CD8-positive, alpha-beta memory T cell (primary cell): ENCODE measurements at regions not wholly inside any gene's neighbourhood (a gene's known extent, or its start where the extent isn't known, plus 50 kb on each side); places are given as distances from the start of the nearest gene placed in this dataset.

Experiments
- CTCF ChIA-PET: fragments of 350-600 bp; sonication (Branson Sonifier 250); formaldehyde crosslinking; loops from one replicate; lab custom pipeline; 2021; ENCODE audit warnings: antibody characterized with exemption; lab: Charles Lee
- POLR2A ChIA-PET: fragments of 350-600 bp; sonication (Branson Sonifier 250); formaldehyde crosslinking; loops from one replicate; lab custom pipeline; 2021; ENCODE audit warnings: antibody characterized with exemption; lab: Charles Lee
- DNase-seq, 5 donors: peaks; one replicate each; pipeline versions ENCODE4 v3.0.0 to v3.0.0-alpha.2; 2020 to 2022; ENCODE audit warnings: mixed read lengths in 1 of 5
- H3K27ac ChIP-seq: one replicate; pipeline ENCODE4 v1.7.0; 2013; ENCODE audit warnings: low read depth, mild to moderate bottlenecking, low read length, moderate library complexity
- H3K27me3 ChIP-seq: 2 replicates; pipeline ENCODE4 v1.7.0; 2013; ENCODE audit warnings: low read length, mild to moderate bottlenecking; ENCODE audit not compliant: insufficient read depth, poor library complexity, severe bottlenecking
- H3K36me3 ChIP-seq: 2 replicates; pipeline ENCODE4 v1.7.0; 2013; ENCODE audit warnings: mild to moderate bottlenecking, low read length, moderate library complexity; ENCODE audit not compliant: insufficient read depth
- H3K4me1 ChIP-seq: 2 replicates; pipeline ENCODE4 v1.7.0; 2013; ENCODE audit warnings: mild to moderate bottlenecking, low read length, moderate library complexity; ENCODE audit not compliant: insufficient read depth
- H3K4me3 ChIP-seq: 2 replicates; pipeline ENCODE4 v1.7.0; 2013; ENCODE audit warnings: mild to moderate bottlenecking, low read length
- H3K9me3 ChIP-seq: 2 replicates; pipeline ENCODE4 v1.7.0; 2013; ENCODE audit warnings: mild to moderate bottlenecking, low read length
- H3K27ac Mint-ChIP-seq, 8 donors: one replicate each; pipeline ENCODE4 v1.8.0; 2020 to 2021; ENCODE audit warnings: mixed read lengths in 8 of 8, mild to moderate bottlenecking in 6 of 8, inconsistent platforms in 3 of 8, moderate library complexity in 3 of 8
- H3K27me3 Mint-ChIP-seq, 2 donors: one replicate each; pipeline ENCODE4 v1.8.0; 2020 to 2021; ENCODE audit warnings: mixed read lengths in 2 of 2, mild to moderate bottlenecking in 1 of 2, moderate library complexity in 1 of 2
- H3K36me3 Mint-ChIP-seq, 3 donors: one replicate each; pipeline ENCODE4 v1.8.0; 2020 to 2021; ENCODE audit warnings: mixed read lengths in 3 of 3, inconsistent platforms in 1 of 3, mild to moderate bottlenecking in 1 of 3
- H3K4me1 Mint-ChIP-seq, 3 donors: one replicate each; pipeline ENCODE4 v1.8.0; 2020 to 2021; ENCODE audit warnings: mixed read lengths in 3 of 3, inconsistent platforms in 1 of 3, mild to moderate bottlenecking in 1 of 3
- H3K4me3 Mint-ChIP-seq, 7 donors: one replicate each; pipeline ENCODE4 v1.8.0; 2020 to 2021; ENCODE audit warnings: mixed read lengths in 7 of 7, mild to moderate bottlenecking in 6 of 7, moderate library complexity in 4 of 7, inconsistent platforms in 2 of 7
- H3K9me3 Mint-ChIP-seq, 5 donors: one replicate each; pipeline ENCODE4 v1.8.0; 2020 to 2022; ENCODE audit warnings: mixed read lengths in 5 of 5, mild to moderate bottlenecking in 3 of 5, moderate library complexity in 2 of 5, inconsistent platforms in 1 of 5

DNA sequence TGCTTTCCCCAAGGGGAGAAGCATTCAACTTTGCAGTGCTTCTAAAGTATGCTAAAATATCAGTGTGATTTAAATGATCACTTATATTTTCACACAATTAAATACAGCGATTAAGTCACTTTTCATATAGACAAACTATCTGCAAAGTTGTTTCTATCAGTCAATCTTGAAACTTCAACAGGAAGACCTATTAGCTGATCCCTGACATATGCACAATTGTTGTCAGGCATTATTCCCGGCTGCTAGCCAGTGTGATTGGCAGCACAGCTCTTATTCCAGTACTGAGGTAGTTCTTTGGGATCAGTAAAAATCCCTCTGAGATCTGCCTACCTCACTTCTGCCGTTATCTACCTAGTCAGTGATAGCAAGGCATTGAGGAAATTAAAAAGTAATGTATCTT is 629.5 kb downstream of the NR4A2 start:
- Histone ChIP-seq H3K4me1 (no peaks in the 10 kb centered on the region), H3K27ac (no peak overlapping the region), H3K27me3 (no peaks in the 10 kb centered on the region), H3K4me3 (no peak overlapping the region), H3K36me3 (no peaks in the 10 kb centered on the region), H3K9me3 (no peaks in the 10 kb centered on the region)
- no peaks in the 10 kb centered on the region for H3K9me3 Mint-ChIP-seq
- ChIA-PET CTCF (no interaction called here), POLR2A (no interaction called here)
- H3K27ac Mint-ChIP-seq, result no peak overlapping the region
- H3K4me3 Mint-ChIP-seq, result no peak overlapping the region
- H3K36me3 Mint-ChIP-seq, result no peaks in the 10 kb centered on the region
- no peaks in the 10 kb centered on the region for H3K4me1 Mint-ChIP-seq
- no peak for DNase-seq
- H3K27me3 Mint-ChIP-seq, result no peaks in the 10 kb centered on the region

DNA sequence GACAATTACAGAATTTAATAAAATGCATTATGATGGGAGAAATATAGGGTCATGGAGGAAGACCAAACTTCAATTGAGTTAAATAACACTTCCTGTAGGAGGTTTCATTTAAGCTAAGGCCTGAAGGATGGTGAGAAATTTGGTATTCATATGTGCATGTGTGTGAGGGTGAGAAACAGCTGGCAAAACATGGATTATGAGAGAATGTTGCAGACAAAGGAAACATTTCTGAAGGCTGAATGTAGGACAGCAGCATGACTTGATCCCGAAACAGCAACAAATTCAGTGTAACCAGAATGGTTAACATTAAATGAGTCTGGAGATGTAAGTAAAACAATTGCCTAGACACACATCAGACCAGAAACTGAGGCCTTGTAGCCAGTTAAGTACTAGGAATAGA is 630.8 kb downstream of the NR4A2 start:
- no peak overlapping the region for H3K27ac ChIP-seq
- no peaks in the 10 kb centered on the region for H3K36me3 Mint-ChIP-seq
- H3K27me3 ChIP-seq, result no peaks in the 10 kb centered on the region
- H3K4me3 ChIP-seq, result no peak overlapping the region
- H3K9me3 ChIP-seq, result no peaks in the 10 kb centered on the region
- peaks cover 0 to 5% (median 0%) of the 10 kb centered on the region in 5 donors for H3K9me3 Mint-ChIP-seq
- ChIA-PET POLR2A (no interaction called here), CTCF (no interaction called here)
- DNase-seq, result no peak
- no peak overlapping the region for H3K4me3 Mint-ChIP-seq
- no peaks in the 10 kb centered on the region for H3K4me1 Mint-ChIP-seq
- no peak overlapping the region for H3K27ac Mint-ChIP-seq
- no peaks in the 10 kb centered on the region for H3K36me3 ChIP-seq
- H3K27me3 Mint-ChIP-seq, result no peaks in the 10 kb centered on the region
- no peaks in the 10 kb centered on the region for H3K4me1 ChIP-seq

DNA sequence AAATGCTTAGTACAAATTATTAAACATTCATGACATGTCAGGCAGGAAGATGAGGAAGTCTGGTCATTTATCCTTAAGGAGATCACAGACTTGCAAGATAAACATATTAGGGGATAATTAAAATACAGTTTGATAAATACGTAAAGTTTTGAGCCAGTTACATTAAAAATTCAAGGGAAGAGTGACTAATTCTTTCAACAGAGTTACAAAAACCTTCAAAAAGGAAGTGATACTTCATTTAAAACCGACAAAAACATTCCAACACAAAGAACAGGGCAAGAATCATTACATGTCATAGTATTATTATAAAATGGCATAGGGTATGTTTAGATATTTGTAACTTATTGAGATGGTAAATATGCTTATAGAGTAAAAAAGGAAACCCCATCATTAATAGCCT is 636.0 kb downstream of the NR4A2 start:
- Histone ChIP-seq H3K27ac (no peak overlapping the region), H3K9me3 (no peaks in the 10 kb centered on the region), H3K4me1 (no peaks in the 10 kb centered on the region), H3K27me3 (no peaks in the 10 kb centered on the region), H3K4me3 (no peak overlapping the region), H3K36me3 (no peaks in the 10 kb centered on the region)
- Mint-ChIP-seq H3K27me3 (no peaks in the 10 kb centered on the region), H3K9me3 (peaks cover 0 to 5% (median 0%) of the 10 kb centered on the region in 5 donors), H3K27ac (no peak overlapping the region), H3K4me3 (no peak overlapping the region), H3K4me1 (no peaks in the 10 kb centered on the region), H3K36me3 (no peaks in the 10 kb centered on the region)
- no peak for DNase-seq
- CTCF ChIA-PET, result no interaction called here
- POLR2A ChIA-PET, result no interaction called here

DNA sequence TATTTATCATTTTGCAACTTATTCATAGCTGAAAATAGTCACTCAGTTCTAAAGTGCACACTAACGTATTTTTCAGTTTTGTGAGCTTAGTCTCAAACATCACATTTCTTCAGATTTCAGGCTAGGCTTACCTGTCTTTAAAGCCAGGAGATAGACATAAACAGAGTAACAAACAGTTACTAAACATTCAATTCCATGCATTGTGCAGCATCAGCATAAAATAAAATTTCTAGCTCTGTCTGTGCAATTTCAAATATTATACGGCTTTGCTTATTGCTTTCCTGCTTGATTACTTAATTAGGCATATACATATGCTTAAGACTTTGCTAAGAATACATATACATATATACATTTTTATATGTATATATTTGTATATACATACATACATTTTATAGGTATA is 637.0 kb downstream of the NR4A2 start:
- no peaks in the 10 kb centered on the region for H3K27me3 ChIP-seq
- H3K36me3 ChIP-seq, result no peaks in the 10 kb centered on the region
- Mint-ChIP-seq H3K27me3 (no peaks in the 10 kb centered on the region), H3K9me3 (peaks cover 0 to 5% (median 0%) of the 10 kb centered on the region in 5 donors), H3K4me1 (no peaks in the 10 kb centered on the region), H3K27ac (no peak overlapping the region), H3K36me3 (no peaks in the 10 kb centered on the region), H3K4me3 (no peak overlapping the region)
- ChIA-PET POLR2A (no interaction called here), CTCF (no interaction called here)
- H3K27ac ChIP-seq, result no peak overlapping the region
- H3K9me3 ChIP-seq, result no peaks in the 10 kb centered on the region
- H3K4me3 ChIP-seq, result no peak overlapping the region
- H3K4me1 ChIP-seq, result no peaks in the 10 kb centered on the region
- no peak for DNase-seq

DNA sequence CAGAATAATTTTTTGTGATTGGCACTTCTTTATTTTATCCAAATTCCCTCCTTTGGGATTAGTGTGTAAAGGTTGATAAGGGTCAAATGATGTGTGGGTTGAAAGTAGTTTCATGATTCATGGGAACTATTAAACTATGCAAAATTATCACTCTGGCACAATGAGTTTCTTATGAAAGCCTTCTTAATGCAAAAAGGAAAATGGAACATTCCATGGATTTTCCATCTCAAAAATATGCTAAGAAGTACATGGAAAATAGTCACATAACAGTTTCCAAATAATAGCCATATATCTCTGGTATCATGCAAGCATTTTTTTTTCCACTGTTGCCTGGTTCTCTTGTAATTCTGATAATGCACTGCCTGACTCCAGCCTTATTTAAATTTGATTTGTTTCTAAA is 639.7 kb downstream of the NR4A2 start:
- H3K4me3 Mint-ChIP-seq, result no peak overlapping the region
- no peaks in the 10 kb centered on the region for H3K9me3 ChIP-seq
- no peaks in the 10 kb centered on the region for H3K36me3 Mint-ChIP-seq

DNA sequence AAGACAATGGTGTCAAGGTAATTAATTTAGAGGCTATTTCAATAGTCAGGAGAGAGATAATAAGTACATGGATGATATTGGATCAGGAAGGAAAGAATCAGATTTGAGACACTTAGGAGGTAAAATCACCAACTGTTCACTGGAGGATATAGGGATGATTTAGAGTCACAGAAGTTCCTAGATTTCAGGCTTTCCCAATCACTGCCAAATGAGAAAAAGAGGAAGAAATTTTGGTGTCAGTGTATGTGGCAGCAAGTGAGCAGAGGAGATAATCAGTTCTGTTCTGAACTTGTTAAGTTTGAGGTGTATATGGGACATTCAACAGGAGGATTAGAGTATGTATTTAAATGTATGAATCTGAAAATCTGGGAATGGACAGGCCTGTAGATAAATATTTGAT is 640.4 kb downstream of the NR4A2 start:
- Histone ChIP-seq H3K27me3 (no peaks in the 10 kb centered on the region), H3K9me3 (no peaks in the 10 kb centered on the region), H3K27ac (no peak overlapping the region), H3K36me3 (no peaks in the 10 kb centered on the region), H3K4me1 (no peaks in the 10 kb centered on the region), H3K4me3 (no peak overlapping the region)
- Mint-ChIP-seq H3K9me3 (peaks cover 0 to 1% (median 0%) of the 10 kb centered on the region in 5 donors), H3K27ac (no peak overlapping the region), H3K4me1 (no peaks in the 10 kb centered on the region), H3K27me3 (no peaks in the 10 kb centered on the region), H3K36me3 (no peaks in the 10 kb centered on the region), H3K4me3 (no peak overlapping the region)
- no peak for DNase-seq
- CTCF ChIA-PET, result no interaction called here
- POLR2A ChIA-PET, result no interaction called here

More for the DNA sequence above, 639.7 kb downstream of the NR4A2 start:
- ChIA-PET CTCF (no interaction called here), POLR2A (no interaction called here)
- H3K27me3 ChIP-seq, result no peaks in the 10 kb centered on the region
- H3K27ac Mint-ChIP-seq, result no peak overlapping the region
- no peaks in the 10 kb centered on the region for H3K4me1 ChIP-seq
- DNase-seq, result no peak
- no peaks in the 10 kb centered on the region for H3K27me3 Mint-ChIP-seq
- H3K4me3 ChIP-seq, result no peak overlapping the region
- H3K36me3 ChIP-seq, result no peaks in the 10 kb centered on the region
- peaks cover 0 to 5% (median 0%) of the 10 kb centered on the region in 5 donors for H3K9me3 Mint-ChIP-seq
- H3K4me1 Mint-ChIP-seq, result no peaks in the 10 kb centered on the region
- H3K27ac ChIP-seq, result no peak overlapping the region

DNA sequence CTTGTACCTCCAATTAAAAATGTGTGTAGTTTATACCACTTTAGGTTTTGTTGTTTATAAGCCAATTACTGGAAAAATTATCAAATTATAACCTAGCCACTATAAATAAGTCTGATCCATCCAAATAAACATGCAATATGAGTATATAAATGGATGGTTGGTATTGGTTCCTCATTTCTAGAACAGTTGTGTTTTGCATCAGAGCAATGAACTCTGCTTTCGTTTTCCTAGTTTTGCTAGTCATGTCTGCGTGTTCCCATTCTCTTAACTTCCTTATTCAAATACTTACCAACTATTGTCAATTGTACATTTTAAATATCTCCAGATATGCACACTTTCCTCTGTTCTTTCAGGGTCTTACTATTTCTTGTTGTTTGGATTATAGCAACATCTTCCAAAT is 641.7 kb downstream of the NR4A2 start:
- Mint-ChIP-seq H3K27ac (no peak overlapping the region), H3K27me3 (no peaks in the 10 kb centered on the region), H3K4me3 (no peak overlapping the region), H3K9me3 (peaks cover 0 to 3% (median 0%) of the 10 kb centered on the region in 5 donors), H3K36me3 (no peaks in the 10 kb centered on the region), H3K4me1 (no peaks in the 10 kb centered on the region)
- ChIA-PET CTCF (no interaction called here), POLR2A (no interaction called here)
- Histone ChIP-seq H3K4me3 (no peak overlapping the region), H3K9me3 (no peaks in the 10 kb centered on the region), H3K27me3 (no peaks in the 10 kb centered on the region), H3K27ac (no peak overlapping the region), H3K36me3 (no peaks in the 10 kb centered on the region), H3K4me1 (no peaks in the 10 kb centered on the region)
- DNase-seq, result no peak

DNA sequence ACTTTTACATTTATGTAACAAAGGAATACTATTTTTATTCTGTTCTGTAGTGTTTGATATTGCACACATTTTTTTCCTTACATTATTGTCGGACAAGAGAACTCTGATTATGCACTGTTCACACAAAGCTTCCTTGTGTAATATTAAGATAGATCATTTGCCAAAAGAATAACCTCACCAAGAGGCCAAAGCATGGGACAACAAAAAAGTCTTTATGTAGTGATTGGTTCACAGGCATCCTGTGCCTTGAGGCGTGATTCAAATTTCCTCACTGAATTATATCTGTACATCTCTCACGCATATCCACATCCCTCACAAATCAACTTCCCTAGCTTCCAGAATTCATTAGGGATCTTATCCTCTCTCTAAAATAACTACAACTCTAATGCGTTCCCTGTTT is 642.7 kb downstream of the NR4A2 start:
- H3K4me3 ChIP-seq, result no peak overlapping the region
- H3K4me1 Mint-ChIP-seq, result no peaks in the 10 kb centered on the region
- CTCF ChIA-PET, result no interaction called here
- no peaks in the 10 kb centered on the region for H3K27me3 ChIP-seq
- H3K4me3 Mint-ChIP-seq, result no peak overlapping the region
- H3K27me3 Mint-ChIP-seq, result no peaks in the 10 kb centered on the region
- POLR2A ChIA-PET, result no interaction called here
- H3K27ac ChIP-seq, result no peak overlapping the region
- no peaks in the 10 kb centered on the region for H3K4me1 ChIP-seq
- peaks cover 0 to 3% (median 0%) of the 10 kb centered on the region in 5 donors for H3K9me3 Mint-ChIP-seq
- no peak for DNase-seq
- no peaks in the 10 kb centered on the region for H3K9me3 ChIP-seq
- no peaks in the 10 kb centered on the region for H3K36me3 ChIP-seq
- no peaks in the 10 kb centered on the region for H3K36me3 Mint-ChIP-seq
- no peak overlapping the region for H3K27ac Mint-ChIP-seq

DNA sequence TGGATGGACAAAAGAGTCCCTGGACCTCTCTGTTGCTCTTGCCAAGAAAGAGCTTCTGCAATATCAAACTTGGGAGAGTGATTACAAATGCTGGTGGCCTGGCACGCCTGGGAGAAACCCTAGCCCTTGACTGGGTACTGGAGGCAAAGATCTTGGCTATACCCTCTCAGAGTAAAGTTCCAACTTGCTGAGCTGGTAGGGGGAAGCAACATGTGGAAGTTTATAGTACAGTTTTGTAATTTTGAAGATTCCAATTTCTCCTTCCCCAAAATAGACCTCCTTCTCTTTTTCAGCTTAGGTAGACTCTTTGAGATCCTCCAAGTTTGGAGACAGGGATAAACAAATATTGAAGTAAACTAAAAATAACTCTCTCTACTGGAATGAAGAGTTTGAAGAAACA is 645.3 kb downstream of the NR4A2 start:
- Histone ChIP-seq H3K4me1 (no peaks in the 10 kb centered on the region), H3K27ac (no peak overlapping the region), H3K36me3 (no peaks in the 10 kb centered on the region), H3K9me3 (no peaks in the 10 kb centered on the region), H3K4me3 (no peak overlapping the region), H3K27me3 (no peaks in the 10 kb centered on the region)
- Mint-ChIP-seq H3K27me3 (no peaks in the 10 kb centered on the region), H3K27ac (no peak overlapping the region), H3K36me3 (no peaks in the 10 kb centered on the region), H3K4me3 (no peak overlapping the region), H3K9me3 (peaks cover 0 to 3% (median 0%) of the 10 kb centered on the region in 5 donors), H3K4me1 (no peaks in the 10 kb centered on the region)
- ChIA-PET CTCF (no interaction called here), POLR2A (no interaction called here)
- DNase-seq, result no peak
